ENCODE measurements at regions not wholly inside any gene's neighbourhood (a gene's known extent, or its start where the extent isn't known, plus 50 kb on each side); places are given as distances from the start of the nearest gene placed in this dataset.

GRCh38 chr14:84403585-84403984, 1126.4 kb upstream of the FLRT2 start:
- H3K27me3 ChIP-seq = no peaks in the 10 kb centered on the region
- in situ Hi-C loops (cut with MboI; ENCODE audit: low pct_ligation_motif_present in 1 of 4, low pct_unique_long_range_greater_than_20kb in 1 of 4, low sequenced_read_pairs in 3 of 4) = no loop called here
- WGBS, 2 donors (ENCODE audit: low coverage in 1 of 2) = 40 to 48% methylated on average over 1 to 2 of the region's 2 CpGs
- H3K27ac ChIP-seq = no peak overlapping the region
- no peak for DNase-seq
- intact Hi-C loops (cut with DNase I; ENCODE audit: low total_unique reads) = no loop called here
- no peaks in the 10 kb centered on the region for H3K4me1 ChIP-seq
- no peaks in the 10 kb centered on the region for H3K36me3 ChIP-seq
- TF ChIP-seq POLR2AphosphoS5 (IDR thresholded peaks at IDR 0.05) (no peak), POLR2A (IDR thresholded peaks at IDR 0.05) (no peak), CTCF (IDR thresholded peaks at IDR 0.05) (no peak), EP300 (IDR thresholded peaks at IDR 0.05; ENCODE audit: low read depth) (no peak)
- no peak overlapping the region for H3K4me3 ChIP-seq
- peaks cover 0 to 4% of the 10 kb centered on the region in 2 donors for H3K9me3 ChIP-seq

- WGBS, 2 donors (ENCODE audit: low coverage in 1 of 2) = 92 to 93% methylated on average over 3 of the region's 3 CpGs
- TF ChIP-seq POLR2A (IDR thresholded peaks at IDR 0.05) = no peak
- TF ChIP-seq CTCF (IDR thresholded peaks at IDR 0.05) = no peak
- TF ChIP-seq EP300 (IDR thresholded peaks at IDR 0.05; ENCODE audit: low read depth) = no peak
- TF ChIP-seq POLR2AphosphoS5 (IDR thresholded peaks at IDR 0.05) = no peak
Measured at GRCh38 chr14:84404246-84404645, 1125.7 kb upstream of the FLRT2 start.

GRCh38 chr14:84409435-84409834, 1120.5 kb upstream of the FLRT2 start:
- no peaks in the 10 kb centered on the region for H3K36me3 ChIP-seq
- WGBS, 2 donors (ENCODE audit: low coverage in 1 of 2) = 73 to 86% methylated on average over 2 to 3 of the region's 3 CpGs
- H3K27me3 ChIP-seq = no peaks in the 10 kb centered on the region
- in situ Hi-C loops (cut with MboI; ENCODE audit: low pct_ligation_motif_present in 1 of 4, low pct_unique_long_range_greater_than_20kb in 1 of 4, low sequenced_read_pairs in 3 of 4) = no loop called here
- no peaks in the 10 kb centered on the region for H3K4me1 ChIP-seq
- no peaks in the 10 kb centered on the region for H3K9me3 ChIP-seq
- H3K4me3 ChIP-seq = no peak overlapping the region
- H3K27ac ChIP-seq = no peak overlapping the region
- no peak for TF ChIP-seq CTCF (IDR thresholded peaks at IDR 0.05)
- TF ChIP-seq POLR2A (IDR thresholded peaks at IDR 0.05) = no peak
- TF ChIP-seq POLR2AphosphoS5 (IDR thresholded peaks at IDR 0.05) = no peak
- TF ChIP-seq EP300 (IDR thresholded peaks at IDR 0.05; ENCODE audit: low read depth) = no peak
- intact Hi-C loops (cut with DNase I; ENCODE audit: low total_unique reads) = no loop called here
- no peak for DNase-seq

More at GRCh38 chr14:84404246-84404645, 1125.7 kb upstream of the FLRT2 start:
- in situ Hi-C loops (cut with MboI; ENCODE audit: low pct_ligation_motif_present in 1 of 4, low pct_unique_long_range_greater_than_20kb in 1 of 4, low sequenced_read_pairs in 3 of 4) (no loop called here), intact Hi-C loops (cut with DNase I; ENCODE audit: low total_unique reads) (no loop called here)
- Histone ChIP-seq H3K27me3 (no peaks in the 10 kb centered on the region), H3K9me3 (peaks cover 0 to 4% of the 10 kb centered on the region in 2 donors), H3K27ac (no peak overlapping the region), H3K4me1 (no peaks in the 10 kb centered on the region), H3K4me3 (no peak overlapping the region), H3K36me3 (no peaks in the 10 kb centered on the region)
- no peak for DNase-seq

- DNase-seq = no peak
- no peak overlapping the region for H3K4me3 ChIP-seq
- in situ Hi-C loops (cut with MboI; ENCODE audit: low pct_ligation_motif_present in 1 of 4, low pct_unique_long_range_greater_than_20kb in 1 of 4, low sequenced_read_pairs in 3 of 4) (no loop called here), intact Hi-C loops (cut with DNase I; ENCODE audit: low total_unique reads) (loop anchor here (5.0 kb wide), 1 partner anchor 1467 kb away; no protein-coding TSS in a partner anchor)
- H3K27ac ChIP-seq = no peak overlapping the region
- H3K27me3 ChIP-seq = no peaks in the 10 kb centered on the region
- no peaks in the 10 kb centered on the region for H3K36me3 ChIP-seq
- WGBS, 2 donors (ENCODE audit: low coverage in 1 of 2) = 67 to 79% methylated on average over 3 of the region's 3 CpGs
- no peaks in the 10 kb centered on the region for H3K4me1 ChIP-seq
- TF ChIP-seq CTCF (IDR thresholded peaks at IDR 0.05) = no peak
- no peak for TF ChIP-seq POLR2AphosphoS5 (IDR thresholded peaks at IDR 0.05)
- no peak for TF ChIP-seq POLR2A (IDR thresholded peaks at IDR 0.05)
- H3K9me3 ChIP-seq = no peaks in the 10 kb centered on the region
Measured at GRCh38 chr14:84410344-84410743, 1119.6 kb upstream of the FLRT2 start.

Measured in transverse colon (tissue), 4 donors.